Hepatic stellate cell (primary cell): ENCODE measurements at regions not wholly inside any gene's neighbourhood (a gene's known extent, or its start where the extent isn't known, plus 50 kb on each side); places are given as distances from the start of the nearest gene placed in this dataset.

Experiments used
- DNase-seq: peaks from one replicate; pipeline ENCODE4 v3.0.0; 2011; ENCODE audit warnings: low spot score

DNA sequence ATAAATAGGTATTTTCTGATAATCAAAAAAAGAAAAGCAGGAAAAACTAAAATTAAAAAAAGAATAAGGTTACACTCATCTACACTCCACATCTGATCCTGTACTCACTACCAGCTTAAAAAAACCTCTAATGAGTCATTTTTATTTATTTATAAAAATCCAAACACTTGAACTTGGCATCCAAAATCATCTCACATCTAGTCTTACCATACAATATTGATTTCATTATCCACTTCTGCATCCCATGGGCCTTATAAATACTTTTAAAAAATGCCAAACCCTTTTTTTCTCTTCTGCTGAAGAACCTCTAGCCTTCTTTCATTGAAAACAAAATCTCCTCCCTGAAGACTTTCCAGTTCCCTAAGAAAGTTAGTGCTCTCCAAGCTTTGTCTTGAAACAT, 109.7 kb downstream of the TMTC3 start:
- DNase-seq = no peak

DNA sequence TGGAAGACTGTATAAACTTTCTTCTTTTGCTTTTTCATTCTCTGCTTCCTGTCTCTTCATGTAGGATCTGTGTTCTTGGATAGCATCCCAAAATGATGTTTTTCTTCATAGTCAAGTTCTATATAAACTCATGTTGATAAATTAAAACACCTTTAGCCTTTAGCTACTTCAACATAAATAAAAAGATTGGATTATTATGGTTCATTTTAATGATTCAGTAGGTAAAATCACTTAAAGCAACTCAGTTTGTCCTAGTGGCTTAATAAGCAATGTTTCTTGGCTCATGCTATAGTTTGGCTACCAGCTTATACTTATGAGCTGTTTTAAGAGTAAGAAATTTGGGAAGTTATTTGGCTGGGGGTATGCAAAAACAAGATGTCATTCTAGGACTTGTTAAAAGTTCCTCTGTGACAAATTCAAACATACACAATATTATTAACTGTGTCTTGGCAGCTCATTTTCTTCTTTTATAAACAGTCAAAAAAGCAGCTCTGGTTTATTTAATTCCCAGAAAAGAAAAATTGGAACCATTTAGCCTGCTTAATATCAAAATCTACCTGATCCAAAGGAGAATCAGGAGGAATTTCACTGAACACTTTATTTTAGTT, 111.4 kb downstream of the TMTC3 start:
- DNase-seq = no peak

DNA sequence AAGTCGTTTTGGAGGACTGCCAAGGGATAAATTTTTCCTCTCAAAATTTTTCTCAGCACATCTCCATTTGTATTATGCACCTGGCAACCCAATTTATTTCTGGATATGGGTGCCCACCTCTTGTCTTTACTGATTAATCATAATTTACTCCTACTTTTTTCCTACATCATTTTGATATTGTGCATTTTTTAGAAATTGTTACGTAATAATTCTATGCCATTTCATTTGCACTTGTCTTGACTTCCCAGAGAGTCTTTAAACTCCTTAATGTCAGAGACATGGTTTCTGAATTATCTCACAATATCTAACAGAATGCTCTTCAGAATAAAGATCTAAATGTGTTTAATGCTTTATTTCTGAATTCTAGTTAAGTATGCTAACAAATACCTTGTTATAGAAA, 113.1 kb downstream of the TMTC3 start:
- DNase-seq = no peak

DNA sequence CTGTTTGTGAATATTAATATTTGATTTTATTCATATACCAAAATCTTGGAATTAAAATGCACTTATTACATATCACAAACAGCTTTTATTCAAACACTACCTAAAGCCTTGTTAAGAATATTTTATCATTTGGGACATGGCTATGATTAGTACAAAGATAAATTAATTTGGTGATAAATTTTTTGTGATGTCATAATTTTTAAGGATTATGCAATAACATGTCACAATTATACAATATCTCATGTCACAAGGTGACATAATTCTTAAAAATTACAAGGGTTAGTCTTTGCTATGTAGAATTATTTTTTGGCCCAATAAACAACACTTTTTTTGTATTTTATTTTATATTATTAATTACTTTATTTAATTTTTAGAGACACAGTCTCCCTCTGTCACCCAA, 113.7 kb downstream of the TMTC3 start:
- DNase-seq = no peak

DNA sequence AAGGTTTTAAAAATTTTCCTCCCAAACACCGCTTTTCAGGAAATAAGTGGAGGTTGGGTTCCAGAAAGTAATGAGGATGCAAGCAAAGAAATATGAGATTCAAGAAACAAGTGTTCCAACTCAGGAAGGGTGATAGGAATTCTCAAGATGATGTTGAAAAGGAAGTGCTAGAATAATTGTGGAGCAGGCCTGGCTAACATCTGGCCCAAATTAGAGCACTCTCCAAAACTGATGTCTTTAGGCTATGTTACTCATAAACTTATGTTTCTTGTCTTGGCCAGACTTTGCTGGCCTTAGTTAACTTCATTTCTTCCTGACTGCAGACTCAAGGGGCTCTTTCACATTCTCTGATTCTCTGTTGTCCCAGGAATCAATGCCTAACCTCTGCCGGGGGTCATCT, 116.3 kb downstream of the TMTC3 start:
- no peak for DNase-seq

DNA sequence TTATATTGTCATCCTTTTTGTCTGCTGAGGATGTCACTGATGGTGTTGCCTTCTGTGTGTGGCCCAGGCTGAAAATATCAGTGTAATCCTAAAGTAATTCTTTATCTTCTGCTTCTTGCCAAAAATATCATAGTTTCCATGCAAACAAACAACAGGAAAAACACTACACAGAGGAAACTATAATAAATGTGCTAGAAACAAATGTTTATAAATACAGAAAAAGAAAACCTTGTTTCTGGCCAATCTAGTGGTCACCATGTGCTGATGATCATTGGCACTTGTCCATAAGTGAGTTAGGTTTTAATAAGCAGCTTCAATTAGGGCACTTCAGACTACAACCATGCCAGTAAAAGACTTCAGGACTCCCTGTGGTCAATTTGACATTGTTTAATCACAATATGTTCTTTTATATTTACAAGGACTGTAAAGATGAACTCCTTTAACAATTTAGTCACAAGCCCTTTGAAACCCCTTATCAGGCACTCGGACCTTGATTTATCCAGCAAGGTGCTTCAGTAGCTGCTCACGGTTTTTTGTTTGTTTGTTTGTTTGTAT, 124.8 kb downstream of the TMTC3 start:
- no peak for DNase-seq

DNA sequence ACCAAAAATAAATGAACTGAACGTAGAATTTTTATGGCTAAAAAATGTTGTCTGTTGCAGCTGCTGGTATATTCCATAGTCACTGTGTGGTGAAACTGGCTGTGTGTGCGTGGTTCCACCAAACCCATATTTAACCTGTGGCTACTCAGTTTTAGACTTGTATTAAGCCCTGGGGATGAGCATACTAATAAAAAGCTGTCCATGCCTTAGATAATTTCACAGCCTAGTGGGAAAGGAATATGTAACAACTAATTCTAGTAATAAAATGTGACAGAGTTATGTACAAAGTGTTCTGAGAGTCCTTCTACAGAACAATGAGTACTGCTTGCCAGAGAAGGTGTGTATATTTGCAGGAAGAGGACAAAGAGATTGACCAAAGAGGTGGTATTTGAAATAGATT, 125.5 kb downstream of the TMTC3 start:
- no peak for DNase-seq

DNA sequence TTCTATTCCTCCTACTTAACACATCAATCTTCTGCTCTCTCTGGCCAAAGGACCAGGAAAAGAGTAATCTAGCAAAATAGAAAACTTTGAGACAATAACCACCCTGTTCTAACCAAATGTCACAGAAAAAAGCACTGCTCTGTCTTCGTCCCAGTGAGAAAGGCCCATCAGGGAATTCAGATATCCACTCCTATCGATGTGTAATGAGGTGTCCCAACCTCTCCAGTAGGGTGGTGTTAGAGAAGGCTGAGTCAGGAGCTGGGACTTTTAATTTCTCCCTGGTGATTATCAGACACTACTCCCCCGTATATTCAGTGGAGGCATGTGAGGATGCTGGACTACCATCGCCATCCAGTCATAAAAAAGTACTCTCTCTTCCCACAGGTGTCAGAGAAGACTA, 130.3 kb downstream of the TMTC3 start:
- no peak for DNase-seq

DNA sequence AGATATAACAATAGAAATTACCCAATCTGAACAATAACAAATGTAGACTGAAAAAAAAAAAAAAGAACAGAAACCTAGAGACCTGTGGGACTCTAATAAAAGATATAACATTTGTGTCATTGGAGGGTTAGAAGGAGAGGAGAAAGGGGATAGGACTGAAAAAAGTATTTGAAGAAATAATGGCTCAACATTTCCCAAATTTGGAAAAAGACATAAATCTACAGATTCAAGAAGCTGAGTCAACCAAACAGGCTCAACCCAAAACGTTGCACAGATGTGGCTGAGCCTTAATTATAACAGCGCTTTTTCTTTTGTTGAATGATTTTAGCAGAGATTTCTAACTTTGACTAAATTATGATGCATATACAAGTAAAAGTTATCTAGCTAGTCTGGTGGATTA, 131.3 kb downstream of the TMTC3 start:
- no peak for DNase-seq

DNA sequence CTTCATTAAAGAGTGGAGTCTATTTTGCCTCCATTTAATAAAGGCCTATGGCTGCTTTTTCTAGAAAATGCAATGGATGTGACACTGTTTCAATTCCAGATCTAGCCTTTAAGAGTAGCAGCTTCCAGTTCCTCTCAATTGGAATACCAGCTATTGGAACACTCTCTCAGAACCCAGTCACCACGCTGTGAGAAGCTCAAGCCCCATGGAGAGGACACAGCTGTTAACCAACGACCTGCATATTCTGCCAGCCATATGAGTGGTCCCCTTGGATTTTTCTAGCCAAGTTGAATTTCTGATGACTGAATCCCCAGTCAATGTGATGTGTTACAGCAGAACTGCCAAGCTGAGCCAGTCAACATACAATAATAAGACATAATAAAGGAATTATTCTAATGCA, 131.8 kb downstream of the TMTC3 start:
- DNase-seq = no peak

DNA sequence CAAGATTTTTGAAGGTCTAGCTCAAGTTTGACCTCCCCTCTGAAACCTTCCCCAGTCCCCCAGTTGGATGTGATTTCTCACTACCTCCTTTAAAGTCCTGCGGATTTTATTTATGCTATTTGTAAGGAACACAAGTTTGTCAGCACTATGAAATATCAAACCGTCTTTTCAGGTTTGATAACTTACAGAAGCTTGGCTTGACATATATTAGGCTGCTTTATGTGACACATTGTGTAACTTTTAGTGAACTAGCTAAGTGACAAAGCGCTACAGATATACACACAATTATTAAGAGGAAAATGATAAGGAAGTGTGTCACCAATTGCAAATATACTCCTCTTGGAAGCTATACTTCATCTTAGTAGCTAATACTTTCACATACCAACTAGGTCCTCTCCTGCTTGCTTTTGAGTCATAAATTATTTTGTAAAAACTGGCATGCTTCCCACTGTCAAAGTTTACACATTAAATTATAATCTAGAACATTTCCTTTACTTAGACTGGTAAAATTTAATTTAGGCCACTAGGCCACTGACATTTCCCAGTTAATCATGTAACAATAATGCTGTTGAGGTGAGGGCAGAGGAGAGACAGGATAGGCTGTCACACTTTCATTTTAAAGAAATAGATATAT, 149.5 kb downstream of the TMTC3 start:
- DNase-seq = no peak

DNA sequence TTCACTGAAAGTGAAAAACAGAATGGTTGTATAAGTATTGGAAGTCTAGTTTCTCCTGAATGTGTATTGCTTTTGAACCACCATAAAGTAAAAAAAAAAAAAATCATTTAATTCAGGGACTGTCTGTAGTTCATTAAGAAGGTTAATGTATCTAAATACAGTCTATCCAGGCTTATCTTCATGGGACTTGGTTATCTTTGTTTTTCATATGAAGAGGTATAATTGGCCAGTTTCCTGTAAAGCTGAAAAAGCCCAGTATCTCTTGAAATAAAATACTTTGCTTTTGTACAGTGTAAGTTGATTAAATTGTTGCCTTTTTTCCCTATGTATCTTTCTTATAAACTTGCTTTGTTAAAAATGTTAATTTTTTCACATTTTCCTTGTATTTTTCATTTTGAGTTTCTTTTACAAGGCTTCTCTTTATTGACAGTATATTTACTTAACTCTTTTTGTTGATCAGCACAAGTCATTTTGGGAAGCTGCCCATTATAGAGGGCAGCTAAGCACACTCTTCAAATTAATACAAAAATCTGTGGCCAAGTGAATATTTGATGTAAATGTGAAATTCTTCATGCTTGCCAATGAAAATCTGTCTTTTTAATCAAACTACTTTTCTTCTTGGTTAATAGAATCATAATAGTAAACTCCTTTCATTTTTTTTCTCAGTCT, 156.0 kb downstream of the TMTC3 start:
- no peak for DNase-seq

DNA sequence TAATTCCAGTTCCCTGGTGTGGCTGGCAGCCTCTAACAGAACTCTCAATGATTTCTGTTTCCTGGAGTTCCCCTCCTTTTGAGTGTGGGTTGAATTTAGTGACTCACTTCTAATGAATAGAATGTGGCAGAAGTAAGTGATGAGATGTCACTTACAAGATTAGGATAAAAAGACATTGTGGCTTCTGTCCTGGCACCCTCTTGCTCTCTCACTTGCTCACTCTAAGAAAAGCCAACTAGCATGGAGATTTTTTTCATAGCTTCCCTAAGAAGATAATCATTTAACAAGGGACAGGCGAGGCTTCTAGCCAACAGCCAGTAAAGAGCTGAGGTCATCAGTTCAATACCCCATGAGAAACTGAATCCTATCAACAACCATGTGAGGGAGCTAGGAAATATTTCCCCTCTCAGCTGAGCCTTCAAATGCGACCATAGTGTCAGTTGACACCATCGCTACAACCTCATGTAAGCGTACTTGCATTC, 156.7 kb downstream of the TMTC3 start:
- no peak for DNase-seq

DNA sequence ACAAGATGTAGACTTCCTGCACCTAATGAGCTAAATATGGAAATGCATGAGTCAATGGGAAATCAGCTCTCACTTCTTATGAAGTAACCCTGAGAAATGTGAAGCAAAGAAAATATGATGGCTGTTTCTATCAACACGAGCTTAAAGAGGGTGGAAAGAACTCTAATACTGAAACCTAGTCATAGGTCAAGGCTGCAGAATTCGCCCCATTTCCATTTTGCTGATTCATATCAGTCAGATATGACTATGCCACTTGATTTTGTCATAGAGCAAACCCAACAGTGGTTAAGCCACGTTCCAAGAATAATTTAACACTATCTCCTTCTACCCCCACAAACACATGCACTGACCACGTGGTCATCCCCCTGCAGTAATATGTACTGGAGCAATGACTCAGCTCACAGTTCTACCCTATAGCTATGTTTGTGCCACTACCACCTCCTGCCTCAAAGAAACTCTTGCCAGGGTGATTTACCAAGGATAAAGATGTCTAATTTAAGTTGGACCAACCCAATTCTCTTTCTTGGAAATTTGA, 157.5 kb downstream of the TMTC3 start:
- DNase-seq = peak; percentile 50

DNA sequence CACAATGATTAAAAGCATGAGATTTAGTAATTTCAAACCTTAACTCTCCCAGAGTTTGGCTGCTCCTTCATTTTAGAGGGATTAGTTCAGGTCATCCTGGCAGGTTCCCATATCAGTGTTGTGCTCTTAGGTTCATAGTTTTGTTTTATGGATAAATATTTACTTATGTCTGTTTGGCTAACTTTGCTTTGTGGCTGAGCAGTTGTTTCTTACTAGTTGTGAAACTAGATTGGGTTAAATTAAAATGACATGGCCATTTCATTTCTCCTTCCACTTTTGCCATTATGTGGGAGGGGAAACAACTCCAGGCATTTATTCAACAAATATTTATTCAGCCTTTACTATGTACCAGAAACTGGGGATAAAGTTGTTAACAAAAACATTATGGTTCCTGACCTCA, 158.8 kb downstream of the TMTC3 start:
- DNase-seq = no peak

DNA sequence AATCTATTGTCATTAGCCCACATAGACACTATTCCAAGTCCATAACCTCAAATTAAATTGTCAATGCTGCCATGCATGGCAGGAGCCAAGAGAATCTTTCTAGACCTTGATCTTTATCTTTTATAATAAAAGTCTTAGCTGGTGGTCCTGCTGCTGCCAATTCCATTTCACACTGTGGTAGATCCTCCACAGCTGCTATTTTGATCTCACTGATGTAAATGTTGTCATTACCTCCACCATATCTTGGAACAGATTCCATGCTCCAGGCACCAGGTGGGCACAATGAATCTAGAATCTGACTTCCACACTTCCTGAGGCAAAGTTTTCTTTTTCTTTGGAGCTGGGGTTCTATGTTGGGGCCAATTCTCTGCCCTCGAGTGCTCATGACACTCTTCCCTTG, 161.2 kb downstream of the TMTC3 start:
- DNase-seq = no peak

DNA sequence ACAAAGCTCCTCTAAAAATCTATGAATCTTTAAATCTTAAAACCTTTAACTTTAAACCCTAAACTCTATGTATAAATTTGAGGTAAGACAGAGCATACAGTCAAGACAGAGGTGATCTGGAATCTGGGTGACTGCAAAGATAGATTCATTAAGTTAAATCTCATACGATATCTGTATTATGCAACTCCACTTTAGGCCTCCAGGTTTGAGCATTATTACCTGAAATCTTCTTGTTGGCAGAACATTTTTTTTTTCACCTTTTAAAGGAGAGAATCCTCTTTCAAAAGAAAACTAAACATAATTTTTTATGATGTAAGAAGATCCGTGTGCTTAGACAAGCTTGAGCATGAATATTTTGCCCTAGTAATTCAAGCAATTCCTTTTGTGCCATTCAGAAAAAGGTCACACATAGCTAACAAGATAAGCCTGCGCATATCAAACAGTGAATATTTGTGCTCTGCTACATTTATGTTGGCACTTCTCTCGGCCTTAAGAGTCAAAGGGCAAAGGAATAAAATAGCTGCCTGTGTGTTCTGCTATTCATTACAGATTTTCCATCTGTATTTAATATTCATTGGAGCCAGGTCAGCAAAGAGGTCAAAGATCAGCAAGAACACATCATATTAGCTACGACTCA, 163.3 kb downstream of the TMTC3 start:
- no peak for DNase-seq

DNA sequence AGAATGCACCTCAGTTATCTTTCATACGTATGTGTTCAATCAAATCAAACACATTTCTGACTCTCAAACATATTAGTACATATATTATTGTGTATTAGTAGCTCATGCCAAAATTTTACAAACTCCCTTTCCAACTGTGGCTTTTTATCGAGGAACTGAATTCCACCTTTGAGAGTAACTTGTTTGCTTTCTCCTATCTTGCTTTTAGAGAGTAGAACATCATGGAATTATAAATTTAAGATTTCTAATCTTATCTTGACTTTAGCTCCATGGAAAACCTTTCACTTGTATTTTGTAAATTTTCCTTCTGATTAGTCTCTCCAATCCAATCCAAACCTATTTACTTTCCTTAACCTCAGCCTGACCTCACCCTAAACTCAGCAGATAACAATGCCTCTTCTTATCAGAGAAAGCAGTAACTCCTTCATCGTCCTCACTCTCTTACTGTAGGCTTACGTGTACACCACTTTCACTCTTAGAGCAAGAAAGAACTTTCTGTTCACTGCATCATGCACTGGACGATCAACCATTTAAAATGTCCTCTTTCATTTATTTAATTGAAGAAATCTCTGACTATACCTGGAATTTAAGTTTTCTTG, 164.5 kb downstream of the TMTC3 start:
- no peak for DNase-seq

DNA sequence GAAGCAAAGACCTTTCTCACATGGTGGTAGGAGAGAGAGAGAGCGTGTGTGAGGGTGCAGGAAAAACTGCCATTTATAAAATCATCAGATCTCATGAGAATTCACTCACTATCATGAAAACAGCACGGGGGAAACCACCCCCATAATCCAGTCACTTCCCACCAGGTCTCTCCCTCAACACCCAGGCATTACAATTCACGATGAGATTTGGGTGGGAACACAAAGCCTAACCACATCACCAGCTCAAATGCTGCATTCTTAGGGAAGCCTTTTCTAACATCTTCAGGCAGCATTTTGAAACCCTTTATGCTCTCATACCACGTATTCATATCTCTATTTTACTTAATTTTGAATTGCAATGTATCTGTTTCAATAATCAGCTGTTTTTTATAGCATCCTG, 165.9 kb downstream of the TMTC3 start:
- DNase-seq = no peak

DNA sequence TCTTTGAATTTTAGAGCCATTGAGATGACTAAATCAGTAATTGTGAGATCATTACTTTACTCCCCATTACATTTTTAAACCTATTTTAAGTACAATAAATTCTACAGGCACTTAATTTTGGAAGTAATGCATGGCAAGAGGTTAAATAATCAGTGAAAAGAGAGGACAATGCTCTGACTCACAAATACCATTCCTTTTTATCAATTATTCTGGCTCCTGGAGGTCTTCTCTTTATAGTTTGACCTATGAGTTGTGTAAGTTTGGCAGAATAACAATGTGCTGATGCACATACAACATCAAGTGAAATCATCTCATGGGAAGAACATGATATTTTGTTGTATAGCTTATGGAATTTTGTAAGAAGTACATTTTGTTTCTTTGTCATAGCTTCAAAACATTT, 166.7 kb downstream of the TMTC3 start:
- no peak for DNase-seq

DNA sequence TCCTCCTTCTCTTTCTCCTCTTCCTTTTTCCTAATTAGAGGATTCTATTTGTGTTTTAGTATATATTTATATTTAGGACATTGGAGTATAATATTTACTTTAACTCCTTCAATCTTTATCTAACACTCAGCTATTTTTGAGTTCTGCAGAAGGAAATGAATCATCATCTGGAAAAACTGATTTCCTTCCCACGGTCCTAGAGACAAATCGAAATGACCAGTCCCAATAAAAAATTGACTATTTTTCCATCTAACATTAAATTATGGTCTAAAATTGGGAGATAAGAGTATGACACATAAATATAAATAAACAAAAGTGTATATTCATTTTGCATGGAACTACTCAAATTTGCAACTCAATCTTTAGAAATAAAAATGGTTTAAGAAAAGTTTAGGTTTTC, 167.4 kb downstream of the TMTC3 start:
- DNase-seq = no peak

DNA sequence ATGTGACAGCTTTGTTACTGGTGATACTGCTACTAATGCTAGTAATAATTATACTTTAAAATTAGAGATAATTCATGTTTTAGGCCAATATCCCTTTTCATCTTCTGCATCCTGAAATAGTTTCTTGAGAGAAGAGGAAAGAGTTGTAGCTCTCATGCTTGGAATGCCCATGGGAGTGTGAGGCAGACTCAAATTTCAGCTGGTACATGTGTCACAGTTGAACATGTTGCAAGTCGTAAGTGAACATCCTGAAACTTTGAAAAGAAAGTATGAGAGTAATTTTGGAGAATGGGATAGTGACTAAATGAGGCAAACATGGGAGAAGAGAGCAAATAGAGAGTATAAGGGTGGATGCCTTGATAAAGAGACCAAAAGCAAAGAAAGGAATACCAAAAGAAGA, 168.0 kb downstream of the TMTC3 start:
- DNase-seq = peak; percentile 13
